ENCODE measurements at regions not wholly inside any gene's neighbourhood (a gene's known extent, or its start where the extent isn't known, plus 50 kb on each side); places are given as distances from the start of the nearest gene placed in this dataset.

DNA sequence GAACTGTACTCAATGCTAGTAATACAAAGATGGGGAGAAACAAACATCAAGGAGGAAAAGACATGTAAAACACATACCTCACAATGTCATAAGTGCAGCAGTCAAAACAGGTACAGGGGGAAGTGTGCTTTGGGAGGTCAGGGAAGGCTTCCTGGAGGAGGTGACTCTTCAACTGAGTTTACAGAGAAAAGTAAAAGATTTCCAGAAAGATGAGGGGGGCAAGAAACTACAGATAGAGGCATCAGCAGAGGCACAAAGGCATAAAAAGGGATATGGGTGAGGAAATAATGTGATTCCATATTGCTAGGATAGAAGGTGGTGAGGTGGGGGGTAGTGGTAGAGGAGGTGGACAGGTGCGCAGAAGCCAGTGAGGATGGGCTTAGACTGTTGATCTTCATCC, 95.0 kb downstream of the LSM5 start:
- H3K9ac ChIP-seq (ENCODE audit: low read length), result no peak overlapping the region
- H3K4me1 ChIP-seq (ENCODE audit: control insufficient read depth, insufficient read depth, low read length), result no peaks in the 10 kb centered on the region
- no peak overlapping the region for H3K27ac ChIP-seq (ENCODE audit: low read depth, low read length)
- H3K27me3 ChIP-seq (ENCODE audit: control insufficient read depth, insufficient read depth, low read length), result no peaks in the 10 kb centered on the region
- no peaks in the 10 kb centered on the region for H3K9me3 ChIP-seq (ENCODE audit: control insufficient read depth, insufficient read depth, low read depth, low read length)
- no peak overlapping the region for H3K4me3 ChIP-seq (ENCODE audit: low read depth, low read length)
- H3K36me3 ChIP-seq (ENCODE audit: control insufficient read depth, insufficient read depth, low read length), result no peaks in the 10 kb centered on the region

DNA sequence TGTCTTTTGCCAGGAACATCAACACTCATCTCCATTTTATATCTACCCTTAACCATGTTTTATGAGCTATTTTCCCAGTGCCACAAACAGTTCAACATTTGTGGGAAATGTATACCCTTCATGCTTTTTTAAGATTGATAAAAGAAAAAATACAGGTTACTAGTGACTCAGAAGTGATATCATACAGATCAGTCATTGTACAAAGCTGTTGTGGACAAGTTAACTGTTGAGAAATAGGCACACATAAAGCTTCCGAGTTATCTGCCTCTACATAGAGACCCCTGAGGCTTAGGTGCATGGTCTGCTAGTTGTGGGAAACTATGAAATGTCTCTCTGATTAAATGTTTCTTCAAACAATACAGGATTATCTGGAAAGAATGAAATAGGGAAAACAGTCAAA, 96.3 kb downstream of the LSM5 start:
- Histone ChIP-seq H3K36me3 (ENCODE audit: control insufficient read depth, insufficient read depth, low read length) (no peaks in the 10 kb centered on the region), H3K9ac (ENCODE audit: low read length) (no peak overlapping the region), H3K27me3 (ENCODE audit: control insufficient read depth, insufficient read depth, low read length) (no peaks in the 10 kb centered on the region), H3K4me1 (ENCODE audit: control insufficient read depth, insufficient read depth, low read length) (no peaks in the 10 kb centered on the region), H3K9me3 (ENCODE audit: control insufficient read depth, insufficient read depth, low read depth, low read length) (no peaks in the 10 kb centered on the region), H3K27ac (ENCODE audit: low read depth, low read length) (no peak overlapping the region), H3K4me3 (ENCODE audit: low read depth, low read length) (no peak overlapping the region)

DNA sequence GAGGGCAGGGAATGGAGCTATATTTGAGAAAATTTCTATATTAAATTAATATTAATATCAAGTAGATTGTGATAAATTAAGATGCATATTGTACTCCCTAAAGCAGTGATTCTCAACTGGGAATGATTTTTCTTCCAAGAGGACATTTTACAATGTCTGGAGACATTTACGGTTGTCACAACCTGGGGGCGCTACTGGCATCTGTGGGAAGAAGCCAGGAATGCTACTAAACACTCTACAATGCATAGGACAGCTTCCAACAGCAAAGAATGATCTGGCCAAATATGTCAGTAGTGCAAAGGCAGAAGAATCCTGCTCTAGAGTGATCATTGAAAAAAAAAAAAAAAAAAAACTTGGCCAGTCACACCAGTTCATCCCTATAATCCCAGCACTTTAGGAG, 100.0 kb downstream of the LSM5 start:
- Histone ChIP-seq H3K9me3 (ENCODE audit: control insufficient read depth, insufficient read depth, low read depth, low read length) (no peaks in the 10 kb centered on the region), H3K27me3 (ENCODE audit: control insufficient read depth, insufficient read depth, low read length) (peaks cover 2% of the 10 kb centered on the region; the same call in 1 of the 2 replicates), H3K9ac (ENCODE audit: low read length) (no peak overlapping the region), H3K36me3 (ENCODE audit: control insufficient read depth, insufficient read depth, low read length) (no peaks in the 10 kb centered on the region), H3K4me1 (ENCODE audit: control insufficient read depth, insufficient read depth, low read length) (no peaks in the 10 kb centered on the region), H3K4me3 (ENCODE audit: low read depth, low read length) (no peak overlapping the region), H3K27ac (ENCODE audit: low read depth, low read length) (no peak overlapping the region)

DNA sequence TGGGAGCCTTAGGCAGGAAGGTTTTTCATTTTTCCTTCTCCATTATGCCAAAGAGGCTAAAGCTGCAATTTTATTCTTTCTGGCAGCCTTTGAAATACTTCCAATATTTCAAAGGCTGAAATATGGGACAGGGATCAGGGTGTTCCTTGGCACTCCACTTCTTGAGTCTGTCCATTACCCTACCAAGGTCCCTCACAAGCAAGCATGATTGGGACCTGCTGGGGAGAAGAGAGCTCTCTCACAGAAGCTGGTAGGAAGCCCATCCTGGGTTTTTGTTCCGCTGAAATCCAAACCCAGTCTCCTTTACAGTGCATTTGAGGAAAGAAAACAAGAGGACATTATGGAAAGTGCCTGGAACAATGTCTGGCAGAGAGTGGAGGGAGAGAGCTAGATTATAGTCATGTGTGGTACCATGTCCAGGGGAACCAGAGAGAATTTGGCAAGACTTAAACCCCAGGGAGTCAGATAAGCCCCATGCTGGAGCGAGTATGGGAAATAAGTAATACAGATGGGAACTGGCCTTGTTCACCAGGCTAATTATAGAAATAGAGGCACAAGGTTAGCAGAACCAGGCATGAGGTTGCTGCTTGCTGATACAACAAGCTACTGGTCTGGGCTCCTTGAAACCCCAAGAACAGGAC, 104.7 kb downstream of the LSM5 start:
- H3K4me3 ChIP-seq (ENCODE audit: low read depth, low read length), result no peak overlapping the region
- H3K9me3 ChIP-seq (ENCODE audit: control insufficient read depth, insufficient read depth, low read depth, low read length), result no peaks in the 10 kb centered on the region
- H3K27me3 ChIP-seq (ENCODE audit: control insufficient read depth, insufficient read depth, low read length), result peaks cover 2% of the 10 kb centered on the region; the same call in 1 of the 2 replicates
- H3K4me1 ChIP-seq (ENCODE audit: control insufficient read depth, insufficient read depth, low read length), result no peaks in the 10 kb centered on the region
- no peaks in the 10 kb centered on the region for H3K36me3 ChIP-seq (ENCODE audit: control insufficient read depth, insufficient read depth, low read length)
- H3K27ac ChIP-seq (ENCODE audit: low read depth, low read length), result no peak overlapping the region
- no peak overlapping the region for H3K9ac ChIP-seq (ENCODE audit: low read length)

DNA sequence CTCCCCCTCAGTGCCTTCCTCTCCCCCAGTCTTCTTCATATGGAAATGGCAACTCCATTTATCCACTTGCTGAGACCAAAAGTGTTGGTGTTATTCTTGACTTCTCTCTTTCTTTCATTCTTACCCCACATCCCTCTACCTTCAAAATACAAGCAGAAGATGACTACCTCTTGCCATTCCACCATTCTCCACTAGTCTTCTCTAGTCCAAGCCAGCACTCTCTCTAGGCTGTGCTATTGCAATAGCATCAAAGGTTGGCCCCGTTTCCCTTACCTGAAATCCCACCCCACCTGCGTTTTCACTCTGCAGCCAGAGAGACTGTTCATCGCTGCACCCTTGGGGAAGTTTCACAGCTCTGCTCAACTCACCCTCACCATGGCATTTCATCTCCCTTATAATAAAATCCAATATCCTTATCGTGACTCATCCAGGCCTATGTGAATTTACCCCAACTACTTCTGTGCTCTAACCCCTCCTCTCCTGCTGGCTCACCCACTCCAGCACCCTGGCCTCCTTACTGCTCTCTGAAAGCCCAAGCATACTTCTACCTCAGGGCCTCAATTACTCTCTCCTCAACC, 109.1 kb downstream of the LSM5 start:
- Histone ChIP-seq H3K4me3 (ENCODE audit: low read depth, low read length) (no peak overlapping the region), H3K27me3 (ENCODE audit: control insufficient read depth, insufficient read depth, low read length) (peaks cover 6% of the 10 kb centered on the region), H3K27ac (ENCODE audit: low read depth, low read length) (no peak overlapping the region), H3K36me3 (ENCODE audit: control insufficient read depth, insufficient read depth, low read length) (no peaks in the 10 kb centered on the region), H3K9me3 (ENCODE audit: control insufficient read depth, insufficient read depth, low read depth, low read length) (no peaks in the 10 kb centered on the region), H3K4me1 (ENCODE audit: control insufficient read depth, insufficient read depth, low read length) (no peaks in the 10 kb centered on the region), H3K9ac (ENCODE audit: low read length) (no peak overlapping the region)

DNA sequence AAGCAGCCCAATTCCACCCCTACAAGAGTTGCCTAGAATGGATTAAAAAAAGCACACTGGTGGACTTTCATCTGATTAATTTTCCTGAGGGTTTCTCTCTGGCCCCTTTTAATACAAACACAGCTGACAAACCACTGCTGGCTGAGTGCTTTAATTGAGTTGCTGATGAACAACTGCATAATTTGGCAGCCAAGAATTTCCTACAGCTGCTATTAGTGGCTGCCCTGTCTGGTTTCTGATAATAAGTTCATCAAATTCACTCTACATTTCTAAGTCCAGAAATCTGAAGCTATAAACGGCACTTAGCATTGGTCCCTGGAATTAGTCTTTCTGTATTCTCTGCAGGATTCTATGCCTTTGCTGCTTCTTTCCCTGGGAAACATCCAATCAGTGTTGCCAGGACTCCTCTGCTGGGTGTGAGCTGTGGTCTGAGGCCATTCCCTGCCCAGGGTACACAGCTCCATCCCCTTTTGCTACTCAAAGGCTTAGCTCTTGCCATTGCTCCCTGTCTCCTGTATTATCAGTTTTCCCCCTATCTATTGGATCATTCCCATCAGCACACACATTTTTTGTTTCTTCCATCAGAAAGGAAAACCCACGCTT, 110.6 kb downstream of the LSM5 start:
- Histone ChIP-seq H3K27ac (ENCODE audit: low read depth, low read length) (no peak overlapping the region), H3K4me1 (ENCODE audit: control insufficient read depth, insufficient read depth, low read length) (no peaks in the 10 kb centered on the region), H3K27me3 (ENCODE audit: control insufficient read depth, insufficient read depth, low read length) (peaks cover 4% of the 10 kb centered on the region; the same call in 1 of the 2 replicates), H3K4me3 (ENCODE audit: low read depth, low read length) (no peak overlapping the region), H3K36me3 (ENCODE audit: control insufficient read depth, insufficient read depth, low read length) (no peaks in the 10 kb centered on the region), H3K9ac (ENCODE audit: low read length) (no peak overlapping the region), H3K9me3 (ENCODE audit: control insufficient read depth, insufficient read depth, low read depth, low read length) (no peaks in the 10 kb centered on the region)

DNA sequence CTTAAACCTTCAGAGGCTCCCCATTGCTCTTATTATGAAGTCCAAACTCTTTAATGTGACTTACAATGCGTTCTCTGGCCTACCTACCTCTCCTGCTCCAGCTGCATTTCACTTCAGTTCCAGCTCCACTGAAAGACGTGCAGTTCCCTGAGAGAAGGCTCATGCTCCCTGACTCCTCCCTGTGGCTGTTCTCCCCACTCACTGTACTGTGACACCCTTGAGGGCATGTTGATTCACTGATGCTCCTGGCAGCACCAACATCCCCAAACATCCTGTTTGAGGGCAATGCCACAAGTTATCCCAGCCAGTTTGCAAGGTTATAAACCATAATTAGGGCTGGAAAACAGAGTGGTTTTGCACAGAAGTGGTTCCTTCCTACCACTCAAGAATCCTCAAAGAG, 111.2 kb downstream of the LSM5 start:
- Histone ChIP-seq H3K9ac (ENCODE audit: low read length) (no peak overlapping the region), H3K27me3 (ENCODE audit: control insufficient read depth, insufficient read depth, low read length) (peaks cover 4% of the 10 kb centered on the region; the same call in 1 of the 2 replicates), H3K4me1 (ENCODE audit: control insufficient read depth, insufficient read depth, low read length) (no peaks in the 10 kb centered on the region), H3K27ac (ENCODE audit: low read depth, low read length) (no peak overlapping the region), H3K9me3 (ENCODE audit: control insufficient read depth, insufficient read depth, low read depth, low read length) (no peaks in the 10 kb centered on the region), H3K36me3 (ENCODE audit: control insufficient read depth, insufficient read depth, low read length) (no peaks in the 10 kb centered on the region), H3K4me3 (ENCODE audit: low read depth, low read length) (no peak overlapping the region)

DNA sequence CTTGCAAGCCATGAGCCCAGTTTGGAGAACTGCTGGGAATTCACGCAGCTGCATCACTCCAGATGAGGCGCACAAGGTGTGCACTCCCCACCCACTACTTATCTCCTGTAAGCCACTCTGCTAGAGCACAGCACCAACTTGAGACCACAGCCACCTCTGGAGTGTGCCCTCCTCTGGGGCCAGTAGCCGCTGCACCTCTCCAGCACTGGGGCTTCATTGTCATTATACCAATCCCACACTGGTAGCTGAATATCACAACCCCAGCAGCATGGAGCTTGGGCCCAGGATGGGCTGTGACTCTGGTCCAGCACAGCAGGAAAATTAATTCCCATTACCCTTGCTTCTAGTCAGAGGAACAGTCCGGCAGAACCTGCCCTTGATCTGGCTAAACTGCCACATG, 125.6 kb downstream of the LSM5 start:
- Histone ChIP-seq H3K27ac (ENCODE audit: low read depth, low read length) (no peak overlapping the region), H3K36me3 (ENCODE audit: control insufficient read depth, insufficient read depth, low read length) (no peaks in the 10 kb centered on the region), H3K4me1 (ENCODE audit: control insufficient read depth, insufficient read depth, low read length) (no peaks in the 10 kb centered on the region), H3K27me3 (ENCODE audit: control insufficient read depth, insufficient read depth, low read length) (peaks cover 29% of the 10 kb centered on the region), H3K9ac (ENCODE audit: low read length) (no peak overlapping the region), H3K4me3 (ENCODE audit: low read depth, low read length) (no peak overlapping the region), H3K9me3 (ENCODE audit: control insufficient read depth, insufficient read depth, low read depth, low read length) (no peaks in the 10 kb centered on the region)

DNA sequence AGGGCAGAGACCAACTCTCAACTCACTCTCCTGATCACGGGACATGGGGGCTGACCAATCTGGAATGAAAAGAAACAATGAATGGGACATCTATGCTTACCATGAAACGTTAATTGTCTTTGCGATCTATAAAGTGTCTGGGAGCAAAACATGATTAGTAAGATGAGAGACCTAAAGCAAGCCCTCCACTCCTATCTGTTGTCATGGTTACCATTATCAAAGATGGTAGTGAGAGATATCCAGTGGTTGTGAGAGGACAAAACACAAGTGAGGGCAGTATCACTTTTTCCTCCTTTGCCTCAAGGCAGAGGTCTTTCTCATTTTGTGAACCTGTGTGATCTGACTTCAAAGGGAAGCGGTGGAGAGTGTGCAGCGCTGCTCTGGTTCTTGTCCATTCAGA, 130.1 kb downstream of the LSM5 start:
- no peaks in the 10 kb centered on the region for H3K36me3 ChIP-seq (ENCODE audit: control insufficient read depth, insufficient read depth, low read length)
- H3K27ac ChIP-seq (ENCODE audit: low read depth, low read length), result no peak overlapping the region
- H3K27me3 ChIP-seq (ENCODE audit: control insufficient read depth, insufficient read depth, low read length), result peaks cover 38% of the 10 kb centered on the region
- no peaks in the 10 kb centered on the region for H3K4me1 ChIP-seq (ENCODE audit: control insufficient read depth, insufficient read depth, low read length)
- no peak overlapping the region for H3K4me3 ChIP-seq (ENCODE audit: low read depth, low read length)
- H3K9me3 ChIP-seq (ENCODE audit: control insufficient read depth, insufficient read depth, low read depth, low read length), result no peaks in the 10 kb centered on the region
- no peak overlapping the region for H3K9ac ChIP-seq (ENCODE audit: low read length)

DNA sequence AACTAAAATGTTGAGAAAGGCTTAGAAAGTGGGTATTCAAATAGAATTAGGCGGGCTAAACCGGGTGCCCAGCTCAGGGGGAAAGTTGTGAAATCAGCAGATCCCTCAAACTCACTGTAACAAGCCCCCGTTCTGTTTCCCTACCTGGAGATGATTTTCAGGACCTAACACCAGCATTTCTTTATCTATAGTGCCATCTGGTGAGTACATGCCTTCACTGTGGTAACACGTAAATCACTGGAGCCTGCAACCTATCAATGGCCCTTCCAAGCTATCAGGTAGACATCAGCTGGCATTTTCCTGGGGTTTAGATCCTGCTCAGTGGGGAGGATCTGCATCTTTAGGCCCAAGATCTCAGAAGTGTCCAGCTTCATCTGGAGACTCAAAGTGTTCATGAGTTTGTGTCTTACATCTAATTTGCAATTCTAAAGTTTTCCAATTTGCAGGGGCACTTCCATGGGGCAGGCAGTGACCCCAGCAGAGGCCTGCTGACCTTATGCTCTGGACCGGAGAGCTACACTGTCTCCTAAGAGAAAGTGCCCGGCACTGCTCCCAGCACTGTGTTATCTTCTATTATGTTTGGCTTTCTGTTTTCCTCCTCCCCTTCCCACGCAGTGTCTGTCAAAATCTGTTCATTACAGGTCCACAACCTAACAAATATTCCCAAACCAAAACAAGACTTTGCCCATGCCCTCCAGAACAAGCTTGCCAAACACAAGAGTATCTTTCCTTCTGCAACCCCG, 132.5 kb downstream of the LSM5 start:
- Histone ChIP-seq H3K36me3 (ENCODE audit: control insufficient read depth, insufficient read depth, low read length) (no peaks in the 10 kb centered on the region), H3K4me1 (ENCODE audit: control insufficient read depth, insufficient read depth, low read length) (no peaks in the 10 kb centered on the region), H3K9ac (ENCODE audit: low read length) (no peak overlapping the region), H3K4me3 (ENCODE audit: low read depth, low read length) (no peak overlapping the region), H3K9me3 (ENCODE audit: control insufficient read depth, insufficient read depth, low read depth, low read length) (no peaks in the 10 kb centered on the region), H3K27me3 (ENCODE audit: control insufficient read depth, insufficient read depth, low read length) (peaks cover 32% of the 10 kb centered on the region), H3K27ac (ENCODE audit: low read depth, low read length) (no peak overlapping the region)

DNA sequence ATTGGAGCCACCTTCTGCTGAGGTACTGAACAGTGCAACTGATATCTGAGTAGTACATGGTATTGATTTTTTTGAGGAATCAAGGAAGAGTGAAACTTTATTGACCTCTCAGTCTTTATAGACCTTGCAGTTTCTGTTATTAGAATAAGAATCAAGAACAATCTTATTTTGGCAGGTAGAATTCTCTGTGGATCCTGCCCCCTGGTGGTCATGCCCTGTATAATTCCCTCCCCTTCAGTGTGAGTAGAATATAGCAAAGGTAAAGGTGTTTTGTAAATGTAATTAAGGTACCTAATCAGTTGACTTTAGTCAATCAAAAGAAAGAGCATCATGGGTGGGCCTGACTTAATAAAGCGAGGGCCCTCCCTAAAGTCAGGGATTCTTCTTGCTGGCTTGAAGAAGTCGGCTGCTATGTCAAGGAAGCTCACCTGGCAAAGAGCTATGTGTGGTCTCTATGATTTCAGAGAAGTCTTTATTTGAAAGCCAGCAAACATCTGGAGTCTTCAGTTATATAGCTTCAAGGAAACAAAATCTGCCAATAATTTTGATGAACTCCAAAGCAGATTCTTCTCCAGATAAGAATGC, 142.8 kb downstream of the LSM5 start:
- no peaks in the 10 kb centered on the region for H3K36me3 ChIP-seq (ENCODE audit: control insufficient read depth, insufficient read depth, low read length)
- H3K9me3 ChIP-seq (ENCODE audit: control insufficient read depth, insufficient read depth, low read depth, low read length), result no peaks in the 10 kb centered on the region; the same call in 1 of the 2 replicates
- no peak overlapping the region for H3K9ac ChIP-seq (ENCODE audit: low read length)
- no peaks in the 10 kb centered on the region for H3K4me1 ChIP-seq (ENCODE audit: control insufficient read depth, insufficient read depth, low read length)
- H3K27me3 ChIP-seq (ENCODE audit: control insufficient read depth, insufficient read depth, low read length), result no peaks in the 10 kb centered on the region
- H3K27ac ChIP-seq (ENCODE audit: low read depth, low read length), result no peak overlapping the region
- H3K4me3 ChIP-seq (ENCODE audit: low read depth, low read length), result no peak overlapping the region

All from HUES6 (cell line).